ENCODE measurements at regions not wholly inside any gene's neighbourhood (a gene's known extent, or its start where the extent isn't known, plus 50 kb on each side); places are given as distances from the start of the nearest gene placed in this dataset.

DNA sequence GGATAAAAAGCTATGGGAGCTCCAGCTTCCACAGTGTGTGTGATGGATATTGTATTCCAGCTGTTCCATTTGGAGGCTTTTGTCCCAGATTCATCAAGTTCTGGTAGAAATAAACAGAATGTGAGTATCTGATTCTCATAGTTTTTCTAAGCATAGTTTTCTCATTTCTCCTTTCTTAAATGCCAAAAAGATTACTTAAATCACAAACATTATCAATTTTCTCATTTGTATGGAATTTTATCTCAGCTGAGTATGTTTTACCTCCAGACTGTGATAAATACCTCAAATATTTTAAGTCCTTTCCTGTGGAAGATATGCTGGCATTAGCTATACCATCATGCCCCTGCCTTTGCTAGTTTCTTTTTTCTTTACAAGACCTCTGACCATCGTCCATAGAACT is 767.3 kb downstream of the TFAP2A start:
- Histone ChIP-seq H3K9me3 (ENCODE audit: low read length) (no peaks in the 10 kb centered on the region), H3K4me3 (ENCODE audit: low read depth in 1 of 2, low read length in 2 of 2) (no peak overlapping the region)

DNA sequence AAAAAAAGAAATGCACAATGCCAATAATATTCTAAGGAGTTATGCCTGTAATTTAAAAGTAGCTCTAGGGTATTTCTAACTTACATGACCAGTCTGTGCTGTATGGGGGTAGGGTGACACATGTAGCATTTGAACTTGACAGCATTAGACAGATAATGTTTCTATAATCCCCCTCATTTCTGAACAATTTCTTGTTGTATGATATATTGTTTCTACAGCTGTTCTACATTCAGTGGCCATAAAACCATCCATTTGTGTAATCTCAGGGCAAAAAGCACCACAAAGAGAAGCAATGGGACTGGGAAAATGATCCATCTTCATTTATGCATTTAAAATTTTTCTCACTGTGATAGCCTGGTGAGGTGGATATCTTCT is 767.8 kb downstream of the TFAP2A start:
- Histone ChIP-seq H3K4me3 (ENCODE audit: low read depth in 1 of 2, low read length in 2 of 2) (no peak overlapping the region), H3K27ac (ENCODE audit: low read depth, low read length) (no peak overlapping the region), H3K9me3 (ENCODE audit: low read length) (no peaks in the 10 kb centered on the region), H3K9ac (ENCODE audit: low read length) (no peak overlapping the region), H3K27me3 (ENCODE audit: control insufficient read depth in 1 of 2, insufficient read depth in 2 of 2, low read length in 2 of 2) (no peaks in the 10 kb centered on the region), H3K4me1 (ENCODE audit: insufficient read depth, low read length) (no peaks in the 10 kb centered on the region), H3K36me3 (ENCODE audit: insufficient read depth, low read length) (no peaks in the 10 kb centered on the region)

More for the DNA sequence above, 767.3 kb downstream of the TFAP2A start:
- no peak overlapping the region for H3K9ac ChIP-seq (ENCODE audit: low read length)
- H3K27me3 ChIP-seq (ENCODE audit: control insufficient read depth in 1 of 2, insufficient read depth in 2 of 2, low read length in 2 of 2): no peaks in the 10 kb centered on the region
- H3K27ac ChIP-seq (ENCODE audit: low read depth, low read length): no peak overlapping the region
- no peaks in the 10 kb centered on the region for H3K4me1 ChIP-seq (ENCODE audit: insufficient read depth, low read length)
- no peaks in the 10 kb centered on the region for H3K36me3 ChIP-seq (ENCODE audit: insufficient read depth, low read length)

DNA sequence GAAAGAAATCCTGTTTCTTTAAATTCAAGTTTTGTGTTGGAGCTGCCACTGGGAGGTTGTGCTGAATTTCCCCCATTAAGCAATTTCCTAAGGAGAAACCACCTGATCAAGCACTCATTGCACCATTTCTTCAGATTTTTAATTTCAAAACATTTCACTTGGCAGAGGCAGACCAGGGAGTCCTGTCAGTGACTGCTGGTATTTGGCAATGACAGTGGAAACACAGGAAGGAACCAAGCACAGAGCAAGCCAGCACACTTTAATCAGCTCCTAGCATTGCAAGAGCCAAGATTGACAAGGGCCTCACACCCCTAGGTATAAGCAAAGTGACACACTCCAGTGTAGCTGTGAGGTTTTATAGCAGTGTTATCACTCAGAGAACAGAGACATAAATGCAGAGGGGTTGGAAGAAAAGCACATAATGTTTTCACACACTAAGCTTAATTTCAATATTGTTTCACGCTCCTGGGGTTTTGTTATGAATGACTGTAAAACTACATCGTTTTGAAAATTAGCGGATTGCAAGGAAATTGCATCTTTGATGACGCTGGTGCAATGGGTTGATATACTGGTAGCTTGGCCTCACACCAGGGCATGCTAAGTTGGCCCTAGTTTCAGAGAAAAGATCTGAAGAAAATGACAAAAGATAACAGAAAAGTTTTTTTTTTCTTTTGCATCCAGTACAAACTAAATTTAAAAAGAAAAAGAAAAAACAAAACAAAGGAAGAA is 768.4 kb downstream of the TFAP2A start:
- H3K9ac ChIP-seq (ENCODE audit: low read length): no peak overlapping the region
- H3K4me1 ChIP-seq (ENCODE audit: insufficient read depth, low read length): no peaks in the 10 kb centered on the region
- no peaks in the 10 kb centered on the region for H3K27me3 ChIP-seq (ENCODE audit: control insufficient read depth in 1 of 2, insufficient read depth in 2 of 2, low read length in 2 of 2)
- no peak overlapping the region for H3K27ac ChIP-seq (ENCODE audit: low read depth, low read length)
- no peaks in the 10 kb centered on the region for H3K36me3 ChIP-seq (ENCODE audit: insufficient read depth, low read length)
- H3K4me3 ChIP-seq (ENCODE audit: low read depth in 1 of 2, low read length in 2 of 2): no peak overlapping the region
- no peaks in the 10 kb centered on the region for H3K9me3 ChIP-seq (ENCODE audit: low read length)

- H3K9me3 ChIP-seq (ENCODE audit: low read length): no peaks in the 10 kb centered on the region
- H3K4me1 ChIP-seq (ENCODE audit: insufficient read depth, low read length): no peaks in the 10 kb centered on the region
- no peak overlapping the region for H3K4me3 ChIP-seq (ENCODE audit: low read depth in 1 of 2, low read length in 2 of 2)
- H3K9ac ChIP-seq (ENCODE audit: low read length): no peak overlapping the region
- H3K36me3 ChIP-seq (ENCODE audit: insufficient read depth, low read length): no peaks in the 10 kb centered on the region
- H3K27me3 ChIP-seq (ENCODE audit: control insufficient read depth in 1 of 2, insufficient read depth in 2 of 2, low read length in 2 of 2): no peaks in the 10 kb centered on the region
- H3K27ac ChIP-seq (ENCODE audit: low read depth, low read length): no peak overlapping the region
Observed at GRCh38 chr6:9638861-9639260, 776.0 kb downstream of the TFAP2A start.

- no peak overlapping the region for H3K27ac ChIP-seq (ENCODE audit: low read depth, low read length)
- H3K9me3 ChIP-seq (ENCODE audit: low read length): no peaks in the 10 kb centered on the region
- H3K36me3 ChIP-seq (ENCODE audit: insufficient read depth, low read length): no peaks in the 10 kb centered on the region
- no peaks in the 10 kb centered on the region for H3K27me3 ChIP-seq (ENCODE audit: control insufficient read depth in 1 of 2, insufficient read depth in 2 of 2, low read length in 2 of 2)
- no peak overlapping the region for H3K4me3 ChIP-seq (ENCODE audit: low read depth in 1 of 2, low read length in 2 of 2)
- no peaks in the 10 kb centered on the region for H3K4me1 ChIP-seq (ENCODE audit: insufficient read depth, low read length)
- H3K9ac ChIP-seq (ENCODE audit: low read length): no peak overlapping the region
Observed at GRCh38 chr6:9634776-9635175, 780.1 kb downstream of the TFAP2A start.

DNA sequence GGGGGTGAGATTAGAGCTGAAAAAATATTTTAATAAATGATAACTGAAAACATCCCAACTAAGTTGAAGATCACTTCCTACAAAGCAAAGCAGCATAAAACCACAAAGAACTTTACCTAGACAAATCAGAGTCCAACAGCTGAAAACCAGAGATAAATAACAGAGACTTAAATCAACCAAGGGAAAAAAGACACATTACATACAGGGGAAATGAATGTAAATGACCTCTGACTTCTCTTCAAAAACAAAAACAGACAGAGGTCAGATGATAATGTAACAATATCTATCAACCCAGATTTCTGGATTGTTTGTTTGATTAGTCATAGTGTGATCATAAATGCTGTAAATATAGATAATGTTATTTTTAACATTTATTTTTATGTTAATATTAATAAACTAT is 782.8 kb downstream of the TFAP2A start:
- Histone ChIP-seq H3K4me3 (ENCODE audit: low read depth in 1 of 2, low read length in 2 of 2) (no peak overlapping the region), H3K9me3 (ENCODE audit: low read length) (no peaks in the 10 kb centered on the region)

DNA sequence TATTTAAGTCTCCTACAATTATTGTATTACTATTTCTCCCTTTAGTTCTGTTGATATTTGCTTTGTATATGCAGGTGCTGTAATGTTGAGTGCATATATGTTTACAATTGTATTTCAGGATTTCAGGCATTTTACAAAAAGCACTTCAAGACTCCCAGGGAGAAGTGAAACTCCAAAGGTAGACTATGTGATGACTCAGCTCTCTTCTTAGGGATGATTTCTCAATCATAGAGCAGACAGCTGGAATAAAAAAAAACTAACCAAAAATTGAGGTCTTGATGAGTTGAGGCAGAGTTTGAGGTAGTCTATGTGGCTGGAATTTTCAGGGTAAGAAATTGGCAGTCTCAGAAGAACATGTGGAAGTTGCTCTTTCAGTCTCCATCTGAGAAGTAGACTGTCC is 786.1 kb downstream of the TFAP2A start:
- H3K9ac ChIP-seq (ENCODE audit: low read length): no peak overlapping the region
- H3K9me3 ChIP-seq (ENCODE audit: low read length): no peaks in the 10 kb centered on the region
- no peaks in the 10 kb centered on the region for H3K36me3 ChIP-seq (ENCODE audit: insufficient read depth, low read length)
- no peaks in the 10 kb centered on the region for H3K4me1 ChIP-seq (ENCODE audit: insufficient read depth, low read length)
- H3K27me3 ChIP-seq (ENCODE audit: control insufficient read depth in 1 of 2, insufficient read depth in 2 of 2, low read length in 2 of 2): no peaks in the 10 kb centered on the region
- no peak overlapping the region for H3K4me3 ChIP-seq (ENCODE audit: low read depth in 1 of 2, low read length in 2 of 2)
- H3K27ac ChIP-seq (ENCODE audit: low read depth, low read length): no peak overlapping the region

More for the DNA sequence above, 782.8 kb downstream of the TFAP2A start:
- Histone ChIP-seq H3K36me3 (ENCODE audit: insufficient read depth, low read length) (no peaks in the 10 kb centered on the region), H3K27me3 (ENCODE audit: control insufficient read depth in 1 of 2, insufficient read depth in 2 of 2, low read length in 2 of 2) (no peaks in the 10 kb centered on the region), H3K27ac (ENCODE audit: low read depth, low read length) (no peak overlapping the region), H3K9ac (ENCODE audit: low read length) (no peak overlapping the region), H3K4me1 (ENCODE audit: insufficient read depth, low read length) (no peaks in the 10 kb centered on the region)

DNA sequence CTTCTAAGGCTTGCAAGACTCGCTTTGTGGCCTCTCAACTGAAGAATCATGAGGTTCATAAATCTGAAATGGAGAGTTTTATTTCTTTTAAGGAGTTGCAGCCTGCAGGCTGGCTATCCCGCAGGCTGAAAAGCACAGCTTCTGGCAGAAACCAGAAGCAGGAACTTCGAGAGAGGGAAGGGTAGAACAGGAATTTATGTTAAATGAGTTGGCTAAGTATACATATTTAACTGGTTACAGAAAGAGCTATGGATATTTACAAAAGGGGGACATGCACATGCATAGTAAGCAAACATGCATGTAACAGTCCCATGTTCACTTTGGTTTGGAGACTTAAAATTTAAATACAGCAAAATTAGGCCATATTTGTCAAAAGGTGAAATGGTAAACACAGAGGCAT is 787.0 kb downstream of the TFAP2A start:
- Histone ChIP-seq H3K4me1 (ENCODE audit: insufficient read depth, low read length) (no peaks in the 10 kb centered on the region), H3K9ac (ENCODE audit: low read length) (no peak overlapping the region), H3K27me3 (ENCODE audit: control insufficient read depth in 1 of 2, insufficient read depth in 2 of 2, low read length in 2 of 2) (no peaks in the 10 kb centered on the region), H3K4me3 (ENCODE audit: low read depth in 1 of 2, low read length in 2 of 2) (no peak overlapping the region), H3K9me3 (ENCODE audit: low read length) (no peaks in the 10 kb centered on the region), H3K36me3 (ENCODE audit: insufficient read depth, low read length) (no peaks in the 10 kb centered on the region), H3K27ac (ENCODE audit: low read depth, low read length) (no peak overlapping the region)

- H3K9ac ChIP-seq (ENCODE audit: low read length): no peak overlapping the region
- H3K4me1 ChIP-seq (ENCODE audit: insufficient read depth, low read length): no peaks in the 10 kb centered on the region
Observed at GRCh38 chr6:9623985-9624384, 790.9 kb downstream of the TFAP2A start.

GRCh38 chr6:9623228-9623832 is 791.5 kb downstream of the TFAP2A start:
- Histone ChIP-seq H3K36me3 (ENCODE audit: insufficient read depth, low read length) (no peaks in the 10 kb centered on the region), H3K4me1 (ENCODE audit: insufficient read depth, low read length) (no peaks in the 10 kb centered on the region), H3K27me3 (ENCODE audit: control insufficient read depth in 1 of 2, insufficient read depth in 2 of 2, low read length in 2 of 2) (no peaks in the 10 kb centered on the region), H3K9ac (ENCODE audit: low read length) (no peak overlapping the region), H3K4me3 (ENCODE audit: low read depth in 1 of 2, low read length in 2 of 2) (no peak overlapping the region), H3K9me3 (ENCODE audit: low read length) (no peaks in the 10 kb centered on the region), H3K27ac (ENCODE audit: low read depth, low read length) (no peak overlapping the region)

More at GRCh38 chr6:9623985-9624384, 790.9 kb downstream of the TFAP2A start:
- no peak overlapping the region for H3K27ac ChIP-seq (ENCODE audit: low read depth, low read length)
- H3K9me3 ChIP-seq (ENCODE audit: low read length): no peaks in the 10 kb centered on the region
- no peaks in the 10 kb centered on the region for H3K27me3 ChIP-seq (ENCODE audit: control insufficient read depth in 1 of 2, insufficient read depth in 2 of 2, low read length in 2 of 2)
- H3K36me3 ChIP-seq (ENCODE audit: insufficient read depth, low read length): no peaks in the 10 kb centered on the region
- H3K4me3 ChIP-seq (ENCODE audit: low read depth in 1 of 2, low read length in 2 of 2): no peak overlapping the region

- H3K9me3 ChIP-seq (ENCODE audit: low read length): no peaks in the 10 kb centered on the region
- no peak overlapping the region for H3K4me3 ChIP-seq (ENCODE audit: low read depth in 1 of 2, low read length in 2 of 2)
- H3K4me1 ChIP-seq (ENCODE audit: insufficient read depth, low read length): no peaks in the 10 kb centered on the region
- no peak overlapping the region for H3K9ac ChIP-seq (ENCODE audit: low read length)
- no peaks in the 10 kb centered on the region for H3K27me3 ChIP-seq (ENCODE audit: control insufficient read depth in 1 of 2, insufficient read depth in 2 of 2, low read length in 2 of 2)
- no peak overlapping the region for H3K27ac ChIP-seq (ENCODE audit: low read depth, low read length)
- H3K36me3 ChIP-seq (ENCODE audit: insufficient read depth, low read length): no peaks in the 10 kb centered on the region
Observed at GRCh38 chr6:9621276-9621675, 793.6 kb downstream of the TFAP2A start.

DNA sequence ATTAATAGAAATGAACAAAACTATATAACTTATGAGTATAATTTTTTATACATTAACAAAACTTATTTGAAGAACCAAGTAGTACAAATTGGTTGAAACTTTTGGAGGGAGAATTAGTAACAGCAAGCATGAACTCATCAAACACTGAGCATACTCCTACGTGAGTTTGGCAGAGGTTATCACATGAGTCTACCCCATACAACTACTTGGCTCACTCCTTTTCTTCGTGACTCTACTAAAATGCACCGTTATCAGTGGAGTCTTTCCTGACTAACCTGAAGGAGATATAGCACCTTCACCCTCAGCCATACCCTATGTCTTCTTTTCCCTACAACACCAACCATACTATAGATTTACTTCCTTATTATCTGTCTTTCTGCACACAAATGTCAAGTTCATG is 794.2 kb downstream of the TFAP2A start:
- no peak overlapping the region for H3K27ac ChIP-seq (ENCODE audit: low read depth, low read length)
- H3K4me1 ChIP-seq (ENCODE audit: insufficient read depth, low read length): no peaks in the 10 kb centered on the region
- no peaks in the 10 kb centered on the region for H3K9me3 ChIP-seq (ENCODE audit: low read length)
- no peak overlapping the region for H3K9ac ChIP-seq (ENCODE audit: low read length)
- H3K4me3 ChIP-seq (ENCODE audit: low read depth in 1 of 2, low read length in 2 of 2): no peak overlapping the region
- no peaks in the 10 kb centered on the region for H3K27me3 ChIP-seq (ENCODE audit: control insufficient read depth in 1 of 2, insufficient read depth in 2 of 2, low read length in 2 of 2)
- no peaks in the 10 kb centered on the region for H3K36me3 ChIP-seq (ENCODE audit: insufficient read depth, low read length)
